HG02870 (cell line): ENCODE measurements at regions not wholly inside any gene's neighbourhood (a gene's known extent, or its start where the extent isn't known, plus 50 kb on each side); places are given as distances from the start of the nearest gene placed in this dataset.

ENCODE experiments used
- ATAC-seq: cut with Tn5 transposase; IDR thresholded peaks from one replicate; pipeline ENCODE4 v1.9.1; 2021; ENCODE audit warnings: mild to moderate bottlenecking, moderate library complexity; ENCODE audit not compliant: unreplicated experiment

DNA sequence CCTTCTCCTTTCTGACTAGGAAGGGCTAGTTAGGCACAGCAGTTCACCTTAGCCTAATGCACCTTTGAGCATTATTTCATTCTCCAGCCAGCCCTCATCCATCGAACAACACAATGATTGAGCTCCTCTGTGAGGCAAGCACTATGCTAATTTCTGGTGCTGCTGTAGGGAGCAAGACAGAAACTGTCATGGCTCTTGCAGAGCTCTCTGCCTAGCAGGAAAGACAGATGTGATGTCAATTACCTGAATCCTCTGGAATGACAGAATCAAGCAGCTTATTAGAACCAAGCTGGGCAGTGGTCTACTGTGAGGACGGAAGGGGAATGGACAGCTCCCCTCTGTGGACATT lies 256.1 kb upstream of the NOCT start:
- no peak for ATAC-seq

DNA sequence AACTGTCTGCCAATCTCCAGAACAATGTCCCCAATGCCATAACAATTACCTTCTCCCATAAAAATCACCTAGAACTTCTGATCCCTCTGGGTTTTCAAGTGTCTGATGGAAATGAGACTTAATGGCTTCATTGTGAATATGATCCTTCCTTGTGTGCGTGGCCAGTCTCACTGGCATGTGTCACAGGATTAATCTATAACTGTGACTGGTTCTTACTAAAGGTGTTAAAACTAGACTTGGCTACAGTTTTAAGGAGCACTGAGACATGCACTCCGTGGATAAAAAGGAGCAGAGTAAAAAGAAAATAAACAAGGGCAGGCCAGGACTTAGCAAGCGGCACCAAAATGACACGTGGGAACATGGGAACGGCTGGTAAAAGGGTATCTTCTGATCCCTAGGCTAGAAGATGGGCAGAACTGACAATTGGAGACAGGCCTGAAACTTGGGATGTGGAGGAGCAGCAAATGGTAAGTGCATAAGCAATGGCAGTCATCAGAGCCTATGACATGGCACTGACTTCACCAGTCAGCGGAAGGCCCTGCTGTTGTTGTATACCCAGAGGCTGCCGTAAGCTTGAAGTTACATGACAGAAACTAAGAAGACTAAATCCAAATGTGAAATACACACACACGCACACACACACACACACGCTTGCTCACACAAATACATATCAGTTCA lies 256.6 kb upstream of the NOCT start:
- ATAC-seq, result no peak

DNA sequence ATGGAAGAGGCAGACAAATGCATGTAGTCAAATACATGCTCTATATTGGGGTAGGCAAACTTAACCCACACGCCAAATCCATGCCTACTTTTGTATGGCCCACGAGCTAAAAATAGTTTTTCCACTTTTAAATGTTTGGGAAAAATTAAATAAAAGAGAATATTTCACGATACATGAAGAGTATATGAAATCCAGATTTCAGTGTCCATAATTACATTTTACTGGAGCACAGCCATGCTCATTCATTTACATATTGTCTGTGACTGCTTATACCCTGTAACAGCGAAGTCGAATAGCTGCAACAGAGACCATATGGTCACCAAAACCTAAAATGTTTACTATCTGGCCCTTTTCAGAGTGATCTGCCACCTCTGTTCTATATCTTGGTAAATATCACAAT lies 257.4 kb upstream of the NOCT start:
- no peak for ATAC-seq

DNA sequence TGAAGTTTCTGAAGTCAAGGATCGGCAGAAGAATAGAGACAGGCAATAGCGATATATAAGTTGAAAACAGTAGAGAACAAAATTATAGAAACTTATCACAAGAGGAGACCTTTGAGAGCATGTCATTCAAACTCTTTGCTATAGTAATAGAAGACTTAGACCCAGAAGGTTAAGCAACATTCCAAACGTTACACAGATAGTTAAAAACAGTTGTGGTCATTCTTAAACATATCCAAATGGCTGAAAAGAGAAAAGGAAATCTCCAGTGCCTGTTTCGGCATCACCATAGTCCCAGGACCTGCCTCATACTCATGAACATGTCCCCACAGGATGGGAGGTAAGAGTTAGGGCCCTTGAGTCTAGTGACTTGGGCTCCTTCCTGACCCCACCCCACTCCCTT lies 258.1 kb upstream of the NOCT start:
- ATAC-seq, result no peak

DNA sequence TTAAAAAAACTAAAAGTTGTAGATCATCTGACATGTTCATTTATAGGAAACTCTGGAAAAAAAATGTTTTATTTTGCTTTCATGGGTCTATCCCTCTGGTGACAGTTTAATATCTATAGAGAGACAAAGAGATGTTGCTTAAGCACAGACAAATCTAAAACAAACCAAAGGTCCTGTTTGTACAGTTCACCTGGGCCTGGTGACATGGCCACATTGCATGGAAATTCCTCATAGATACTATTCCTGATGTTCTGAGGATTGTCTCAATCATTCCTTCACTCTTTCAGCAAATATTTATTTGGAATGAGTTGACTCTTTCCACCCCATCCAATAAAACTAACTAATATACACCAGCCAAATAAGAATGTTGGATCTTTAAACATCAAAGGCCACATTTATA lies 259.1 kb upstream of the NOCT start:
- ATAC-seq, result no peak

DNA sequence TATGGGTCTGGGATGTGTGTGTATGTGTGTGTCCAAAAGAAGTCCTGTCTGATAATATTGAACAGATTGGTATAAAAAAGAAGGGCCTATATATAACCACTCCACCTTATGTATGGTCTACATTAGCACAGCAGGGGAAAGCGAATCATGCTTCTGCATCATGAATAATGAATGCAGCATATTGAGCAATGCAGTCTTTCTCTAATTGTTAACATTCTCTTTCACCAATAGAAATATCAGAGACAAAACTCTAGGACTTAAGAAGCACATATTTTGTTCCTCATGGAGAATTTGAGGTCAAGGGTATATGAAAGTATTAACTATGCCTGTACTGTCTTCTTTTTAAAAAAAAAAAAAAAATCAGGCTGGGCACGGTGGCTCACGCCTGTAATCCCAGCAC lies 264.3 kb upstream of the NOCT start:
- ATAC-seq, result no peak

DNA sequence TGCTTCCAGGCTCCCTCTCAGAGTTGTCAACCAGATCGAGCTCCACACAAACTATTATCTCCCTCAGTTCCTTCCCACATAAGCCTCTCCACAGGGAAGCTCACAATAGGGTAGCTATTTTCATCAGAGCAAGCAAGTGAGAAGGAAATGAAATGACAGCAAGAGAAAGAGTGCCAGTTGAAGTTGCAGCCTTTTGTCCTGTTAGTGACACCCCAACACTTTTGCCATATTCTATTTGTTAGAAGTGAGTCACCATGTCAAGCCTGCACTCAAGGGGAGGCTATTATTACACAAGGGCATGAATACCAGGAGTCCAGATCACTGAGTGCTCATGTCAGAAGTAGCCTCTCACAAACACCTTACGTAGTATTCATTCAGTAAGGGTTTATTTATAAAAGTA lies 266.3 kb upstream of the NOCT start:
- ATAC-seq, result no peak

DNA sequence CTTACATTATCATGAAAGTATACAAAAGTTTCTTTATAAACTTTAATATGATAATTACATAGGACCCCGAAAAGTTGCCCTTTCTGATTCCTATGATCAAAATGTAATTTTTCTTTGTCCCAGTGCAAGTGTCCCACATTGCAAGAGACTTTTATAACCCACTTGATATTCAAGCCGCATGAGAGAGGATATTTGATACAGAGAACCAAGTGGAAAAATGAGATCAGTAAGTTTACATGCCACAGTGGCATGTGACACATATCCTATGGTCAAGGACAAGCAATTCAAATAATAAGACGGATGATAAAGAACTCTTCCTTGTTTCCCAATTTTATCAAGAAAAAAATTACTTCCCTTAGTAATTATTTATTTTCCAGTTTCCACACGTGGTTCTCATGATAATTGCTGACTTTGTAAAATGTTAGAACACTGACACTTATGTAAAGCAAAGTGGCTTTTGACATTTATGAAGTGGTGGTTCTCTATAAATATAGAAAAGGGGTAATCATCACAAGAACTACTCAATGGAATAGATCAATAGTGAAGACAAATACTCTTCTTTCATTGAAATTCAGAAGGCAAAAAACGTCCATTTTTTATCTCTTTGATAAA lies 273.7 kb upstream of the NOCT start:
- ATAC-seq, result no peak

DNA sequence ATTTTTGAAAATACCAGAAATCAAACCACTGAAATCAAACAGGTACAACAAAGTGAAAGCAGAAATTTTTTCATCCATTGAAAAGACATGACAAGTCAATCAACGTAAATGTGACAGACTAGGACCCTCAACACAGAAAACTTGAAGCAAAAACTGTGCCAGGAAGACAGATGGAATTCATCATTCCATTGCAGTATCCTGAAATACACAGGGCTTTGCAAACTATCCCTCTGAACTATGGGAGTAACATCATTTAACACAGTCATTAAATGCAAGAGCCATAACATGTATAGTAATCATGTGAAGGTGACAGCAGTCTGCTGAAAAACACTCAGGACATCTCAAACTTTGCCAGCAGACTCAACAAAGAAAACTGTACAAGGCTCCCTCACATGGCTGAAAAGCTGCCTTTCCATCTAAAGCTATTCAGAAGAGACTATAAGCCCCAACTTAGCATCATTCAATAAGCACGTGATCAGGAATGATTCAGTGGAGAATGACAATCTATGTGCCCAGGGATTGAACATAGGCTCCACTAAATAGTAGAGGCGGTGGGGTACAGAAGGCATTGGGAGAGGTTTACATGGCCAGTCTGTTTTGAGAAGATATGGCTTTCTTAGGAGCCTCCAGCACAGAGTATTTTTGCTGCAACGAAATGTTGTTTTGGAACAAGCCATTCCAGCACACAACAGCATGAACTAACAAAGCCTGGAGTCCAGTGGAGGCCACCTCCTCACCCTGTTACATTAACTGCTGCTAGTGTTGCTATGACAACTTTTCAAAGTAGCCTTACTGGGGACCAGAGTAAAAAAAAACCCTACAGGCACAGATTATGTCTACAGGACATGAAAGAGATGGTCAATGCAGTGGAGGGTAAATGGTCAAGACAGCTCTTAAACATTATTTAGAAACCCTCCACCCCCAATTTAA lies 274.5 kb upstream of the NOCT start:
- ATAC-seq, result no peak

DNA sequence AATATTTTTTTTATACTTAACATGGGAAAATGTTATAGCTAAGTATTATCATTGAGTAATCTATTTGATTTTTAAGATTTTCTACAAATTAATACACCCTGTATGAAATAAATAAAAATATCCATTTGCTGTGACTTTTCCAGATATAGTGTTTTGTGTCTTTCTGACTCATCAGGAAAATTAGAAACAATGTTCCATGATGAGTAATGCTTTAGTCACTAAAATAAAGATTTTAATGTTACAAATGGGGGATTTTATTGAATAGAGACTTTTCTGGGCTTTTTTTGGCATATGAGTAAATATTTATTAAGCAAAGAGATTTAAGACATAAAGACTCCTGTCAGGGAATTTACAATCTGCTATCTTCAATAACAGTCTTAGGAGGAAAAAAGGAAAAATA lies 279.2 kb upstream of the NOCT start:
- no peak for ATAC-seq

DNA sequence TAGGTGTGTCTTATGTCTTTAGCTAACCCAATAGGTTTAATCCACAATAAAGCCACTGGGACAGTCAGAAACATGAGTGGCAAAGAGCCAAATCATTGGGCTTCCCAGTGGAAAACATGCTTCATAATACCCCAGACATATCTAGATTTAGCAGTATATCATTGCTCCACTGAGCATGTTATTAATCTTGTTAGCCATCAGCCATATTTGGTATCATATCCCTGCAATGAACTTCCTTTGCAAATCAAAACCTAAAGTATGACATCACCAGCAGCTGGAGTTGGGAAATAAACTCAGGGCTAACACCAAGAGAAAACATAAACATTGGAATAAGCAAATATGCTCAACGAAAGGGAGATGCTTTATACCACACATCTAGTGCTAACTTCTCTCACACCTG lies 280.8 kb upstream of the NOCT start:
- ATAC-seq, result no peak

DNA sequence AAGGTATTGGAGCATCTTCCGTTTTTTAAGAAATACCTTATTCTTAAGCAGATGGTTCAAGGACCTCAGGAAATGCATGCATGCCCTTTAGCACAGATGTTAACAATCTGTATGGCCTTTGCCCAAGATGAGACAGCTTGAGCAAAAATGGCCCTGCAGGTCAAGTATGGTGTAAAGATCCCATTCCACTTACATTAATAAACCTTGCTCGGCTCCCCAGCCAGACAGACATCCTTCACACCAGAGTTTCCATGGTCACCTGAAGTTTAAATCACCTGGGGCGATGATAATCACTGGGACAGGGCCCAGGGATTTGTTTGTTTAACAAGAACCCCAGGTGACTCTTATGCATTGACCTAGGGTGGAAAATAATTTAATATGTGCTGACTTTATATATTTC lies 287.0 kb upstream of the NOCT start:
- ATAC-seq, result no peak

DNA sequence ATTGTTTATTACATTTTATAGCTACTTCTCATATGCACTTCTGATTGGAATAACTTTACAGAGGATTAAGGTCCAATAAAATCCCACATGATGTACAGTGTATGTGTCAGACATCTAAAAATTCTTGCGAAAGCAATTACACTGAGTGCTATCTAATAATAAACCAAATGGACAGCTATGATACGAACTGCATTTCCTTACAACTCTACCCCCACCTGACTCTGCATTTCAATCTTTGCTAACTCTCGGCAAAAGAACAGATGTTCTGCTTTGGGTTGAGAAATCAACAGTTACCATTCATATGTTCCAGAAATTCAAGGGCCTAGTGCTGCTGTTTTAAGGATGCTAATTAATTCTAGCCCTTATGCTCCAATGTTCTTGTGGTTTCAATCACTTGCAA lies 287.9 kb upstream of the NOCT start:
- ATAC-seq, result no peak

DNA sequence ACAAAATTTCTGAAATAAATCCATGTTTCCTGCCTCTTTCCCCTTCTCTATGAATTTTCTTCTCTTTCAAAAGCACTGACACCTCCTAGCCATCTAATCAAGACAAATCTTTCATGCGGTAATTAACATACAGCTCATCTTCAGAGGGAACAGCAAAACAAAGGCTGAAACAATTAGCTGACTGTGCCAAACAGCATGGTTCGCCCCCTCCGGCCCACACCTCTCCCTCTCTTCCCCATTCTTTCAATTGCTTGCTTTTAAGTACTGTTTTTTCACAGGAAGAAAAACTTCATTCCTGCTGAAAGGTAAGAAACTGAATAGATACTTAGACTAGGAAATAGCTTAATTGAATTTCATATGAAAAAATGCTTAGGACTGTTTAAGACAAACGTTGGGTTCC lies 291.1 kb upstream of the NOCT start:
- ATAC-seq, result no peak

DNA sequence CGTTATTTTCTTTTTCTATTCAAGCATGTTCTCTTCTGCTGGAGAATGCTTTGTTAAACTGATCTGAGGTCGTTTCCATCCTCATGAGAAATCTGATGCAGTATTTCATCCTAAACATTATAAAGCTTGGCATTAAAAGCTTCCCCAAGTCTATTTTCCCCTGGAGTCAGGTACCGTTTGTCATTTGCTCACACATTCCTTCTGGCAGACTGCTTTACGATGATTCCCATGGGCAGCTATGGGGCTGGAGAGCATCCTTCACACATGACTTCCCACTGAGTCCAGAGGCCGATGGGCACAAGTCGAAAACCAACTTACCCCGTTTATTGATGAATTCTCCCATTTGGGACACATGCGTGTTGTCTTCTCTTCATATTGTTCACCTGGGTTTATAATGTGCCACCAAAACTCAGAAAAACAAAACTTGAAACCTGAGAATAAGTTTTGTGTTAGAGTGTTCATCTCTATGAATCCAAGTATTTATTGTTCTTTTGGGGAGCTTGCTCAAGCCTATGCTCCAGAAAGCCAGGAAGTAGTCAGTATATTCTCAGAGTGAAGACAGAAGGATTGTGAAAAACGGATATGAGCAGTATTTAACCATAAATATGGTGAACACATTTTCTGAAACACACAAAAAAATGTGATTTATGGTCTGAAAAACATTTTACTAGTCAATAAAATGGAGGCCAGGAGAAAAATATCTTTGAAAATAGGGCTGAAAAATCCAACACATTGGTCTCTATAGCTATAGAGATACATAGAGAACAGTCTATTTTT lies 298.8 kb upstream of the NOCT start:
- no peak for ATAC-seq

DNA sequence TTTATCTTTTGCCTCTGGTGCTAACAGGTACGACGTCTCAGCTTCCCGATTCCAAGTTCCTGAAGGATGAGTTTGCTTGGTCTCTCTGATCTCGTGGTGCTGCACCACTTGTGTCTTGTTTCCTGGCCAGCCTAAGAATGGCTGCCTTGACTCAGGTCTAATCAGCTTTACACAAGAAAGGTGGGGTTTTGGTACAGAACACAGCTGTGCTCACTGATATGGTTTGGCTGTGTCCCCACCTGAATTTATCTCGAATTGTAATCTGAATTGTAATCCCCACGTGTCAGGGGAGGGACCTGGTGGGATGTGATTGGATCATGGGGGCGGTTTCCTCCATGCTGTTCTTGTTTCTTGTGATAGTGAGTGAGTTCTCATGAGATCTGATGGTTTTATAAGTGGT lies 305.3 kb upstream of the NOCT start:
- ATAC-seq, result no peak

DNA sequence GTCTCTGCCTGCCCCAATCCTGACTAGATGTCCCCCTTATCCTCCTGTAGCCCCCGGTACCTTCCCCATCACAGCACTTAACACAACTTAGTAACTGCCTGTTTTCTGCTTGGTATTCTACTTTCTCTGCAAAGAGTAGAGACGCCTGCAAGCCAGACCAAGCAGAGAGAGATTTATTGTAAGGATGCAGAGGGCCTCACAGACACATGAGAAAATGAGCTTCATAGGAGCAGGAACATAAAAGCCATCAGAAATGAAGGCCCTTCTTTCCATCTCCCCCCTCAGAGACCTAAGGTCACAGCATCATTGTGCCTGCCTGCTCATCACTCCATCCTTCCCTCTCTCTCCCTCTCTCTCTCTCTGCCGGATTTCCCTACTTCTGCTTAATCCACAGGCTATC lies 305.7 kb upstream of the NOCT start:
- ATAC-seq, result no peak

DNA sequence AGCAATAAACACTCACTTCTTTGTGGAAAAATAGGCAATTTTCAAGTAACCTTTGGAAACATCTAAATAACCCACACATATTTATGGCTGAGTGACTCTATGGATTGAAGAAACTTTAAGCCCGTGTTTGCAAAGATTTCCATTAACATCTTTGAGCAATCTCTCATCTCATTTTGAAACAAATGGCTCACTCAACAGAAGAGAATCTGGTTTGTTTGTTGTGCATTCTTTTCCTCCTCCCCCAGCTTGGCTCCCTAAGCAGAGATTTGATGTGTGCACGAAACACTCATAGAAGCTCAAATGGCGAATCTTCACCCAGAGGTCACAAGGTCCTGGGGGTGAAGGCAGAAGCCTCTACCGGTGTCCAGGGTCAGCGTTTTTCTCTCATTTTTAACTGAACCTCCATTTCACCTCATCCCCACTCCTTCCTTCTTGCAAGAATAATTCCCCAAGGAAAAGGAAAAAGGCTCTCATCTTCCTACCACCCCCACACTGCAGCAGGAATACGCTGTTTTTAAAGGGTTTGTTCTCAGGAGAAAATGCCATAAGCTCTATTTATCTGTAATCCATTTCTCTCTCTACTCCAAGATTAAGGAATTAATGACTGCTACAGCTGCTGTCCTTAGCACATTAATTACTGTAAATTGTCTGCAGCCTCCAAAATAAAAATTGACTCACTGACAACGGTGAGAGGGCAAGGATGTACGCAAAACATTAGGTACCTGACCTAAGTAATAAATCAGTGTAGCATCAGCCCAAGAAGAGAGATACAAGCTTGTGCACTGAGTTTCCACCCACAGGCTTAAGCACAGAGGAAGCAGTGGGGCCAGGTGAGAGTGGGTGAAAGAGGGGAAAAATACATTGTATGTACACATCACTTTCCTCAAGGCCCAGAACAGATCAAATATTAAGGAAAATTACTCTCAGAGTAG lies 307.6 kb upstream of the NOCT start:
- ATAC-seq, result no peak

DNA sequence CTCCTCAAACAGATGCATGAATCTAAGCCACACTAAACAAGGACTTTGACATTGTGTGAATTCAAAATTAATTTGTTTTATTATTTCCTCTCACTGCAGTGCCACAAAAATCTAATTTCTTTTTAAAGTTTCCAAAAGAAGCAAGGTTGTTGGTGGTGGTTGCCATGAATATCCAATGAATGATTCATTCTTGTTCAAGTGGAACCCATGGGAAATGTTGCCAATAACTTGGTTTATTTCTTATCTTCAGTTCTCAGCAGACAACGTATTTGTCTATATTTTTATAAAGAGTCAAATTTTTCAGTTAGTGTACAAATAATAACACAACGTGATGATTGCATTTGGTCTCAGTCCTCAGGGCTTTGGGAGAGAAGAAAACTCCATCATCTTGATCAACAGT lies 309.4 kb upstream of the NOCT start:
- ATAC-seq, result no peak

DNA sequence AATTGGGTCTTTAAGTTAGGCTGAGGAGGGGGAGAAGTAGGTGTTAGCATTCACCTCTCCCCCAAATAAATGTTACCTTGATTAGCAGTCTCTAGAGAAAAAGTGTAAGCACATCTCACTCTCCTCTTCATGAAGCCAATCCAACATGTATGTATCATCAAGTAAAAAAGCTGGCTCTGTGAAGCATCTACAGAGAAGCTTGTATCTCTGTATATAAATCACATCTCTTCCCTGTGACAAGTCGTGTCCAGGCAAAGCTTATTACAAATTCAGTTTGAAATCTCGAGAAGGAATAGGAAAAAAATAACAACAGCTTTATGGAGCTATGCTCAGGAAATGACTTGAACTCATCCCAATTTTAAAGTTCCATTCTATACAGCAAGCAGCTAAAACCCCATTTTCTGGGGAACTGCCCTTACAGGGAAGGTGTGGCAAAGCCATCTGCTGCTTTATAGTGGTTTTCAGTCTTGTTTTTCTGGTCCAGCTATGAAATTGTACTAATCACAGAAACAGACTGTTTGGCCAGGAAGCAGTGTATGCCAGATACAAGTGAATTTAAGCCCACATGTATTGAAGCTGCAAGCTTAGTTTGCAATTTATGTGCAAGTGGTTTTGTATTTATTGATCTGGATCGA lies 313.3 kb upstream of the NOCT start:
- ATAC-seq, result no peak
